Right ventricle myocardium inferior (tissue), 1 donor: ENCODE measurements at regions not wholly inside any gene's neighbourhood (a gene's known extent, or its start where the extent isn't known, plus 50 kb on each side); places are given as distances from the start of the nearest gene placed in this dataset.

Source experiments
- ATAC-seq: fragments of 200-7000 bp; cut with Tn5 transposase; one replicate; pipeline ENCODE4 v1.9.1; 2020; ENCODE audit warnings: mild to moderate bottlenecking, moderate library complexity
- DNase-seq: peaks from one replicate; pipeline ENCODE4 v3.0.0; 2021; ENCODE audit errors: missing footprints
- intact Hi-C: fragments of 100-400 bp; cut with DNase I; formaldehyde crosslinking; loops from one replicate; pipeline ENCODE4 v1.11.0; 2022
- donor health status: DM: no; HTN: yes; CAD: no; lungs with severe emphysema.

- ATAC-seq (no peak), DNase-seq (no peak)
- intact Hi-C loops: no loop called here
Measured at GRCh38 chr4:129603241-129603931, 507.4 kb downstream of the C4orf33 start.

GRCh38 chr4:129604632-129605255, 508.8 kb downstream of the C4orf33 start:
- ATAC-seq (no peak), DNase-seq (no peak)
- intact Hi-C loops: no loop called here

GRCh38 chr4:129614611-129615010, 518.7 kb downstream of the C4orf33 start:
- ATAC-seq (no peak), DNase-seq (no peak)
- intact Hi-C loops: no loop called here

GRCh38 chr4:129622566-129622965, 526.6 kb downstream of the C4orf33 start:
- intact Hi-C loops: no loop called here
- DNase-seq: no peak

GRCh38 chr4:129623233-129623875, 527.4 kb downstream of the C4orf33 start:
- DNase-seq (no peak), ATAC-seq (no peak)
- intact Hi-C loops: no loop called here

More at GRCh38 chr4:129622566-129622965, 526.6 kb downstream of the C4orf33 start:
- ATAC-seq: no peak

- intact Hi-C loops: loop anchor here (2.0 to 5.0 kb wide), 3 partner anchors 112 to 424 kb away; no protein-coding TSS in a partner anchor
- ATAC-seq: no peak
- DNase-seq: no peak
Measured at GRCh38 chr4:129641179-129641578, 545.2 kb downstream of the C4orf33 start.

GRCh38 chr4:129645461-129645860, 549.5 kb downstream of the C4orf33 start:
- DNase-seq (no peak), ATAC-seq (no peak)
- intact Hi-C loops: no loop called here

GRCh38 chr4:129668092-129668491, 572.1 kb downstream of the C4orf33 start:
- intact Hi-C loops: no loop called here
- DNase-seq (no peak), ATAC-seq (no peak)

- no peak for DNase-seq
- intact Hi-C loops: no loop called here
Measured at GRCh38 chr4:129672941-129673340, 577.0 kb downstream of the C4orf33 start.

GRCh38 chr4:129675036-129675435, 579.1 kb downstream of the C4orf33 start:
- ATAC-seq (no peak), DNase-seq (no peak)
- intact Hi-C loops: no loop called here

More at GRCh38 chr4:129672941-129673340, 577.0 kb downstream of the C4orf33 start:
- ATAC-seq: no peak

GRCh38 chr4:129676934-129677333, 581.0 kb downstream of the C4orf33 start:
- intact Hi-C loops: no loop called here
- DNase-seq (no peak), ATAC-seq (no peak)

GRCh38 chr4:129682586-129682985, 586.6 kb downstream of the C4orf33 start:
- DNase-seq (no peak), ATAC-seq (no peak)
- intact Hi-C loops: no loop called here

- intact Hi-C loops: no loop called here
- no peak for DNase-seq
- ATAC-seq: no peak
Measured at GRCh38 chr4:129707949-129708348, 612.0 kb downstream of the C4orf33 start.

- ATAC-seq: no peak
- DNase-seq: no peak
- intact Hi-C loops: no loop called here
Measured at GRCh38 chr4:129708784-129709183, 612.8 kb downstream of the C4orf33 start.

- ATAC-seq: no peak
- DNase-seq: no peak
- intact Hi-C loops: no loop called here
Measured at GRCh38 chr4:129738175-129738574, 642.2 kb downstream of the C4orf33 start.

- no peak for ATAC-seq
- intact Hi-C loops: no loop called here
Measured at GRCh38 chr4:129747756-129748155, 651.8 kb downstream of the C4orf33 start.

GRCh38 chr4:129748991-129749390, 653.0 kb downstream of the C4orf33 start:
- no peak for ATAC-seq
- intact Hi-C loops: no loop called here

More at GRCh38 chr4:129747756-129748155, 651.8 kb downstream of the C4orf33 start:
- no peak for DNase-seq

GRCh38 chr4:129751646-129752045, 655.7 kb downstream of the C4orf33 start:
- no peak for DNase-seq
- intact Hi-C loops: no loop called here
- ATAC-seq: no peak

More at GRCh38 chr4:129748991-129749390, 653.0 kb downstream of the C4orf33 start:
- DNase-seq: no peak

GRCh38 chr4:129783596-129783995, 687.6 kb downstream of the C4orf33 start:
- intact Hi-C loops: no loop called here
- ATAC-seq: no peak

GRCh38 chr4:129788486-129788885, 692.5 kb downstream of the C4orf33 start:
- intact Hi-C loops: no loop called here
- no peak for DNase-seq
- ATAC-seq: no peak

More at GRCh38 chr4:129783596-129783995, 687.6 kb downstream of the C4orf33 start:
- DNase-seq: no peak
